ENCODE measurements at regions not wholly inside any gene's neighbourhood (a gene's known extent, or its start where the extent isn't known, plus 50 kb on each side); places are given as distances from the start of the nearest gene placed in this dataset.
"Not testable (repeated sequence)": the region's sequence is repeated elsewhere in the genome, so short reads cannot be mapped to it uniquely, and the experiment has no call there.

GRCh38 chr5:113723021-113723420 lies 209.5 kb downstream of the YTHDC2 start:
- no peak for DNase-seq

GRCh38 chr5:113735751-113736150 lies 222.3 kb downstream of the YTHDC2 start:
- DNase-seq = no peak

GRCh38 chr5:113742176-113742575 lies 228.7 kb downstream of the YTHDC2 start:
- DNase-seq = peak; percentile 33

GRCh38 chr5:113742639-113743038 lies 229.1 kb downstream of the YTHDC2 start:
- DNase-seq = peak; percentile 15

- no peak for DNase-seq
These were observed 234.9 kb downstream of the YTHDC2 start for GRCh38 chr5:113748403-113748802.

GRCh38 chr5:113749334-113749733 lies 235.8 kb downstream of the YTHDC2 start:
- no peak for DNase-seq

GRCh38 chr5:113753182-113753581 lies 239.7 kb downstream of the YTHDC2 start:
- not testable (repeated sequence) for DNase-seq

GRCh38 chr5:113755516-113755915 lies 242.0 kb downstream of the YTHDC2 start:
- DNase-seq = no peak

GRCh38 chr5:113757508-113757907 lies 244.0 kb downstream of the YTHDC2 start:
- DNase-seq = no peak

- DNase-seq = no peak
These were observed 246.0 kb downstream of the YTHDC2 start for GRCh38 chr5:113759505-113759904.

GRCh38 chr5:113760486-113760885 lies 247.0 kb downstream of the YTHDC2 start:
- no peak for DNase-seq

- no peak for DNase-seq
These were observed 248.1 kb downstream of the YTHDC2 start for GRCh38 chr5:113761594-113761993.

GRCh38 chr5:113764382-113764781 lies 250.9 kb downstream of the YTHDC2 start:
- DNase-seq = no peak

- DNase-seq = not testable (repeated sequence)
These were observed 253.3 kb downstream of the YTHDC2 start for GRCh38 chr5:113766827-113767226.

- no peak for DNase-seq
These were observed 257.2 kb downstream of the YTHDC2 start for GRCh38 chr5:113770648-113771047.

GRCh38 chr5:113771483-113771882 lies 258.0 kb downstream of the YTHDC2 start:
- DNase-seq = no peak

GRCh38 chr5:113776168-113776567 lies 262.7 kb downstream of the YTHDC2 start:
- no peak for DNase-seq

GRCh38 chr5:113776832-113777525 lies 263.5 kb downstream of the YTHDC2 start:
- no peak for DNase-seq

- no peak for DNase-seq
These were observed 264.7 kb downstream of the YTHDC2 start for GRCh38 chr5:113778147-113778546.

GRCh38 chr5:113788141-113788655 lies 274.7 kb downstream of the YTHDC2 start:
- no peak for DNase-seq

GRCh38 chr5:113789769-113790168 lies 276.3 kb downstream of the YTHDC2 start:
- no peak for DNase-seq

GRCh38 chr5:113792806-113793205 lies 279.3 kb downstream of the YTHDC2 start:
- no peak for DNase-seq

GRCh38 chr5:113794981-113795380 lies 281.5 kb downstream of the YTHDC2 start:
- no peak for DNase-seq

GRCh38 chr5:113800686-113801085 lies 287.2 kb downstream of the YTHDC2 start:
- no peak for DNase-seq

GRCh38 chr5:113804264-113804663 lies 290.8 kb downstream of the YTHDC2 start:
- no peak for DNase-seq

Measured in eye (tissue), 1 donor.